ENCODE measurements at regions not wholly inside any gene's neighbourhood (a gene's known extent, or its start where the extent isn't known, plus 50 kb on each side); places are given as distances from the start of the nearest gene placed in this dataset.

- H3K4me2 ChIP-seq = no peak overlapping the region
- peaks cover 16% of the 10 kb centered on the region for H3K4me1 Mint-ChIP-seq
- H3K27ac Mint-ChIP-seq = no peak overlapping the region
- H4K20me1 ChIP-seq (replicated peaks; ENCODE audit: insufficient read depth) = peaks cover 7% of the 10 kb centered on the region; the same call in 1 of the 2 replicates
- peaks cover 5% of the 10 kb centered on the region for H3K27me3 Mint-ChIP-seq (ENCODE audit: insufficient read depth, low read depth, poor library complexity)
- H3K9me2 ChIP-seq (ENCODE audit: insufficient read depth) = no peaks in the 10 kb centered on the region
- H3K4me3 Mint-ChIP-seq = no peak overlapping the region
- peaks cover 11% of the 10 kb centered on the region; the same call in 1 of the 2 replicates for H3K4me1 ChIP-seq (ENCODE audit: insufficient read depth)
- no peaks in the 10 kb centered on the region for H3K36me3 ChIP-seq (ENCODE audit: insufficient read depth)
- no peak for DNase-seq (ENCODE audit: low spot score)
- H3K36me3 Mint-ChIP-seq (ENCODE audit: low read depth) = peaks cover 8% of the 10 kb centered on the region
- no peak overlapping the region for H3K4me3 ChIP-seq
- peaks cover 11% of the 10 kb centered on the region for H3K79me2 ChIP-seq (replicated peaks; ENCODE audit: insufficient read depth)
- TF ChIP-seq STAT1 (IDR thresholded peaks at IDR 0.05; ENCODE audit: unreplicated experiment) (no peak), EZH2phosphoT487 (IDR thresholded peaks at IDR 0.05; ENCODE audit: unreplicated experiment) (no peak), JUNB (IDR thresholded peaks at IDR 0.05; ENCODE audit: unreplicated experiment) (no peak), ZNF331 (CRISPR knock-in tag; IDR thresholded peaks at IDR 0.05; ENCODE audit: low read depth) (no peak)
- no peak for ATAC-seq
- H3F3A ChIP-seq (replicated peaks; ENCODE audit: low read depth) = no peaks in the 10 kb centered on the region
- H3K9me3 Mint-ChIP-seq = no peaks in the 10 kb centered on the region; the same call in 2 of the 3 replicates
- H2AFZ ChIP-seq = no peak overlapping the region
- no peaks in the 10 kb centered on the region for H3K27me3 ChIP-seq (ENCODE audit: insufficient read depth)
- H3K27ac ChIP-seq (ENCODE audit: low read depth) = 0 out of 2 replicates have a peak overlapping the region, but pooled peaks have one; percentile 17
Measured at GRCh38 chr9:627336-627970, 214.0 kb upstream of the DMRT1 start.

DNA sequence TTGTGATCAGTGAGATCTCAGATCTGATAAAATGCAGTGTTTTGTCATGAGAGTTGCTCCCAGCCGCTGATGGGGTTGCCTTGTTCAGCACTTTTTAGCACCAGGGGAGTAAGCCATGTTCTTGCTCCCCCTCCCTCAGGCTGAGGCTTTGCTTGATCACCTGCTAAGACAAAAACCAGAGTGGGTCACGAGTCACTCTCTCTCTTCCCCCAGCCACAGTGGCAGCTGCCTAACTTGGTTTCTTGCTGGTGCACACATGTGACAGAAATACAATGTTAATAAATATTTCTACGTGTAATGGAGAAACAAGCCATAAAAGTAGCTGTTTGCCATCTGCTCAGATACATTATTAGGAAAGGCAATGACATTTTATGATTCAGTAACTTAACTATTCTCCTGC lies 212.4 kb upstream of the DMRT1 start:
- Histone ChIP-seq H3K79me2 (replicated peaks; ENCODE audit: insufficient read depth) (peaks cover 19% of the 10 kb centered on the region), H3F3A (replicated peaks; ENCODE audit: low read depth) (no peaks in the 10 kb centered on the region), H3K4me1 (ENCODE audit: insufficient read depth) (peaks cover 11% of the 10 kb centered on the region; the same call in 1 of the 2 replicates), H3K27me3 (ENCODE audit: insufficient read depth) (no peaks in the 10 kb centered on the region), H3K36me3 (ENCODE audit: insufficient read depth) (peaks cover 3% of the 10 kb centered on the region; the same call in 1 of the 2 replicates), H3K9me2 (ENCODE audit: insufficient read depth) (no peaks in the 10 kb centered on the region), H2AFZ (no peak overlapping the region), H4K20me1 (replicated peaks; ENCODE audit: insufficient read depth) (peaks cover 7% of the 10 kb centered on the region; the same call in 1 of the 2 replicates), H3K27ac (ENCODE audit: low read depth) (no peak overlapping the region), H3K4me3 (no peak overlapping the region), H3K4me2 (no peak overlapping the region)
- Mint-ChIP-seq H3K9me3 (peaks cover 5% of the 10 kb centered on the region; the same call in 2 of the 3 replicates), H3K4me1 (peaks cover 16% of the 10 kb centered on the region), H3K27me3 (ENCODE audit: insufficient read depth, low read depth, poor library complexity) (peaks cover 5% of the 10 kb centered on the region), H3K36me3 (ENCODE audit: low read depth) (peaks cover 14% of the 10 kb centered on the region), H3K4me3 (no peak overlapping the region), H3K27ac (peak overlapping the region; percentile 76)
- TF ChIP-seq ZNF462 (CRISPR knock-in tag; IDR thresholded peaks at IDR 0.05) = no peak
- no peak for TF ChIP-seq STAT1 (IDR thresholded peaks at IDR 0.05; ENCODE audit: unreplicated experiment)
- TF ChIP-seq EZH2phosphoT487 (IDR thresholded peaks at IDR 0.05; ENCODE audit: unreplicated experiment) = no peak
- TF ChIP-seq, protein P1, sequence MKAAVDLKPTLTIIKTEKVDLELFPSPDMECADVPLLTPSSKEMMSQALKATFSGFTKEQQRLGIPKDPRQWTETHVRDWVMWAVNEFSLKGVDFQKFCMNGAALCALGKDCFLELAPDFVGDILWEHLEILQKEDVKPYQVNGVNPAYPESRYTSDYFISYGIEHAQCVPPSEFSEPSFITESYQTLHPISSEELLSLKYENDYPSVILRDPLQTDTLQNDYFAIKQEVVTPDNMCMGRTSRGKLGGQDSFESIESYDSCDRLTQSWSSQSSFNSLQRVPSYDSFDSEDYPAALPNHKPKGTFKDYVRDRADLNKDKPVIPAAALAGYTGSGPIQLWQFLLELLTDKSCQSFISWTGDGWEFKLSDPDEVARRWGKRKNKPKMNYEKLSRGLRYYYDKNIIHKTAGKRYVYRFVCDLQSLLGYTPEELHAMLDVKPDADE (IDR thresholded peaks at IDR 0.05) = no peak
- no peak for TF ChIP-seq JUNB (IDR thresholded peaks at IDR 0.05; ENCODE audit: unreplicated experiment)
- DNase-seq (ENCODE audit: low spot score) (no peak), ATAC-seq (no peak)

Data from GM23338 (cell line).